NT2/D1 (cell line): ENCODE measurements at regions not wholly inside any gene's neighbourhood (a gene's known extent, or its start where the extent isn't known, plus 50 kb on each side); places are given as distances from the start of the nearest gene placed in this dataset.

Source experiments
- YY1 ChIP-seq: IDR thresholded peaks from 2 replicates; pipeline ENCODE4 v1.6.1; 2011; ENCODE audit not compliant: insufficient read length, insufficient read depth
- ZNF274 ChIP-seq: IDR thresholded peaks from 2 replicates; pipeline ENCODE4 v1.6.1; 2011; ENCODE audit warnings: mild to moderate bottlenecking, low read depth, low read length

- no peak for TF ChIP-seq YY1
- no peak for TF ChIP-seq ZNF274
Observed at GRCh38 chr22:36086629-36087254, 58.1 kb upstream of the RBFOX2 start.
